Activated naive CD8-positive, alpha-beta T cell (primary cell): ENCODE measurements at regions not wholly inside any gene's neighbourhood (a gene's known extent, or its start where the extent isn't known, plus 50 kb on each side); places are given as distances from the start of the nearest gene placed in this dataset.

Experiments used
- H3K27ac Mint-ChIP-seq: one replicate; pipeline ENCODE4 v1.8.0; 2021; ENCODE audit warnings: mixed read lengths
- H3K27me3 Mint-ChIP-seq: one replicate; pipeline ENCODE4 v1.8.0; 2021; ENCODE audit warnings: mixed read lengths
- H3K36me3 Mint-ChIP-seq: one replicate; pipeline ENCODE4 v1.8.0; 2021; ENCODE audit warnings: mixed read lengths
- H3K4me1 Mint-ChIP-seq: one replicate; pipeline ENCODE4 v1.8.0; 2021; ENCODE audit warnings: low read depth, mixed read lengths
- H3K4me3 Mint-ChIP-seq: one replicate; pipeline ENCODE4 v1.8.0; 2021; ENCODE audit warnings: mild to moderate bottlenecking, mixed read lengths
- H3K9me3 Mint-ChIP-seq: one replicate; pipeline ENCODE4 v1.8.0; 2021; ENCODE audit warnings: low read depth, mixed read lengths

DNA sequence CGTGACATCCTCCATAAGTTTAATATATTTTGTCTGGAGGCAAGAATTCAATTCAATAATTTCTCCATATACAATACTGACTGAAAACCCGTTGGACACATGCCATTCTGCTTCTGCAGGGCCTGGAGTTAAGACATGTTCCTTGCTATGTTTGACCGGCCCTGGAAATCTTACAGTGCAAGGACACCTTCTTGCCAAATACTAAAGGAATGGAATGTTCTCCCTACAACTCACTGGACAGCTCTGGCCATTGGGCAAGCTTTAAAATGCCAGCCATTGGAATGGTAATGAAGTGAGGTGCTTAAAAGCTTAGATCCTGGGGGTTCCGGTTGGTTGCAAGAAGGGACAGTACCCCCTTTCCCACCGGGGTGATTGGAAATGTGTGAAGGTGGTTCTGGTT is 329.8 kb upstream of the PROK2 start:
- H3K4me3 Mint-ChIP-seq, result no peak overlapping the region
- H3K9me3 Mint-ChIP-seq, result no peaks in the 10 kb centered on the region
- no peaks in the 10 kb centered on the region for H3K36me3 Mint-ChIP-seq
- no peaks in the 10 kb centered on the region for H3K4me1 Mint-ChIP-seq
- no peak overlapping the region for H3K27ac Mint-ChIP-seq
- H3K27me3 Mint-ChIP-seq, result no peaks in the 10 kb centered on the region

DNA sequence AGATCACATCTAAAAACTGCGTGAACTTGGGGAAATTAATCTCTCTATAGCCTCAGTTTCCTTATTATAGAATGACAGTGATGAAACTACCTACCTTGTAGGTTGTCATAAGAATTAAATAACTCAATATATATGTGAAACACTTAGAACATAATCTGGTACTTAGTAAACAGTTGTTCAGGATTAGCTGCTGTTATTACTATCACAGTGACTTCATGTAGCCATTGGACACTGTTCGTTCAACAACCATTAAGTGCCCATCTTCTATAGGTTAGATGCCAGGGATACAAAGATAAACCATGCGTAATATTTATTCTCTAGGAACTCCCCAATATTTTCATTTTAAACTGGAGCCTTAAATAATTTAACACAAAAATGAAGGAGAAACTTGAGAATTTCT is 329.0 kb upstream of the PROK2 start:
- H3K36me3 Mint-ChIP-seq, result no peaks in the 10 kb centered on the region
- H3K4me3 Mint-ChIP-seq, result no peak overlapping the region
- H3K27ac Mint-ChIP-seq, result no peak overlapping the region
- H3K27me3 Mint-ChIP-seq, result no peaks in the 10 kb centered on the region
- H3K9me3 Mint-ChIP-seq, result no peaks in the 10 kb centered on the region
- H3K4me1 Mint-ChIP-seq, result no peaks in the 10 kb centered on the region

DNA sequence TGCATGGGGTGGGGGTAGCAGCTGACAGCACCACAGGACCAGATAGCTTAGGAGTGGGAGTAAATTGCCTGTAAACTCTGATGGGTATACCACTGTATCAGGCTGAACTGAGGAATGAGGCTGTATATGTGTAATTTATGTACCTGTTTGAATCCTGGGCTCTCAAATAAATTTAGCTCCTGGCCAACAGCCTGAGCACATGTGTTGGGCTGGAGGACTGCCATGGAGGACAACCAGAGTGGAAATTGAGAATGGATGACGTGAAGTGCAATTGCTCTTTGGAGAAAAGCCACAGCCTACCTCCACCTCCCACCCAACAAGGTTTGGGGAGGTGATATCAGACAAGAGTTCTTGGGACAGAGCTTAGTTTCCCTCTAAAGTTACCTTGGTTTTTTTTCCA is 328.6 kb upstream of the PROK2 start:
- Mint-ChIP-seq H3K27me3 (no peaks in the 10 kb centered on the region), H3K4me1 (no peaks in the 10 kb centered on the region), H3K4me3 (no peak overlapping the region), H3K27ac (no peak overlapping the region), H3K36me3 (no peaks in the 10 kb centered on the region), H3K9me3 (no peaks in the 10 kb centered on the region)

DNA sequence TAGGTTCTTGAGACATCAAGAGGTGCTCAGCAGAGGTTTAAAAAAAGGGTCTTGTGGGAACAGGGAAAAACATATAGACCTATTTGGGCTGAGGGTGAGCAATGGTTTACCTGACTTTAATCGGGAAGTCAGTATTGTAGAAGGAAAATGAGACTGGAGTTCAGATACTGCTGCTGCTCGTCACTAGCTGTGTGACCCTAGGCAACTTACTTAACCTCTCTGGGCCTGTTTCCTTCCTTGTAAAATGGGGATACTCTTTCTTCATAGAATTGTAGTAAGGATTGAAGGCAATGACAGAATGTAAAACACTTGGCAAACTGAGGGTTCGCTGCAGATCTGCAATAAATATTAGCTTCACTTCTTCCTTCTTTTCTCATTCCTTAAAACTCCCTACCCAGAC is 327.5 kb upstream of the PROK2 start:
- Mint-ChIP-seq H3K4me1 (no peaks in the 10 kb centered on the region), H3K27me3 (no peaks in the 10 kb centered on the region)

GRCh38 chr3:72111265-72112205 is 326.6 kb upstream of the PROK2 start:
- no peaks in the 10 kb centered on the region for H3K9me3 Mint-ChIP-seq
- H3K36me3 Mint-ChIP-seq, result no peaks in the 10 kb centered on the region
- H3K4me3 Mint-ChIP-seq, result no peak overlapping the region
- H3K4me1 Mint-ChIP-seq, result no peaks in the 10 kb centered on the region
- H3K27me3 Mint-ChIP-seq, result no peaks in the 10 kb centered on the region
- no peak overlapping the region for H3K27ac Mint-ChIP-seq

More for the DNA sequence above, 327.5 kb upstream of the PROK2 start:
- no peaks in the 10 kb centered on the region for H3K9me3 Mint-ChIP-seq
- H3K4me3 Mint-ChIP-seq, result no peak overlapping the region
- no peaks in the 10 kb centered on the region for H3K36me3 Mint-ChIP-seq
- H3K27ac Mint-ChIP-seq, result no peak overlapping the region

GRCh38 chr3:72109327-72110259 is 324.6 kb upstream of the PROK2 start:
- no peak overlapping the region for H3K27ac Mint-ChIP-seq

GRCh38 chr3:72105306-72105705 is 320.4 kb upstream of the PROK2 start:
- Mint-ChIP-seq H3K27me3 (no peaks in the 10 kb centered on the region), H3K4me1 (peaks cover 14% of the 10 kb centered on the region), H3K36me3 (no peaks in the 10 kb centered on the region), H3K9me3 (no peaks in the 10 kb centered on the region), H3K27ac (no peak overlapping the region), H3K4me3 (no peak overlapping the region)

More at GRCh38 chr3:72109327-72110259, 324.6 kb upstream of the PROK2 start:
- no peaks in the 10 kb centered on the region for H3K9me3 Mint-ChIP-seq
- no peaks in the 10 kb centered on the region for H3K36me3 Mint-ChIP-seq
- no peaks in the 10 kb centered on the region for H3K4me1 Mint-ChIP-seq
- no peaks in the 10 kb centered on the region for H3K27me3 Mint-ChIP-seq
- no peak overlapping the region for H3K4me3 Mint-ChIP-seq

DNA sequence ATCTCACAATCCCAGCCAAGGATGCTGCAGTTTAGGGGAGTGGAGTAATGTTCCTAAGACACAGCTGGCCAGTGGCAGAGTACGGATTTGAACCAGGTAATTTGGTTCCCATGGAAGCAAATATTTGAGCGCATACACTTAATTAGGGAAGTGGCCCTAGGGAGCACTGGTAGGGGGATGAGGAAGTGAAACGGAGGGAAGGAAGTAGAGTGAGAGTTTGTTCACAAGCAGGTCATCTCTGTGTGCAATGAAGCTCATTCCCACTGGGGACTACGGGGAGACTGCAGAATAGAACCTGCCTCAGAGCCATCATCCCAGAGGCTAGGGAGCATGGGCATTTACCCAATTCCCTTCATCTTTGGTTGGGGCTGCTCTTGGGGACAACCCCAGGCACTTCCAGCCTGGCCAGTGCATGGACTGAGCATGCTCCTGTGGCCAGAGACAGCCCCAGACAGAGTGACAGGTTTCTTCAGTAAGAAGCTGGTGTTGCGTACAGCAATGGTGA is 317.2 kb upstream of the PROK2 start:
- Mint-ChIP-seq H3K4me3 (no peak overlapping the region), H3K27ac (no peak overlapping the region), H3K9me3 (no peaks in the 10 kb centered on the region), H3K4me1 (peaks cover 26% of the 10 kb centered on the region), H3K27me3 (no peaks in the 10 kb centered on the region), H3K36me3 (no peaks in the 10 kb centered on the region)

GRCh38 chr3:72101494-72101893 is 316.5 kb upstream of the PROK2 start:
- Mint-ChIP-seq H3K27ac (no peak overlapping the region), H3K36me3 (no peaks in the 10 kb centered on the region), H3K9me3 (no peaks in the 10 kb centered on the region), H3K27me3 (no peaks in the 10 kb centered on the region), H3K4me3 (peak overlapping the region; percentile 84), H3K4me1 (peaks cover 26% of the 10 kb centered on the region)

GRCh38 chr3:72100601-72101187 is 315.7 kb upstream of the PROK2 start:
- Mint-ChIP-seq H3K4me1 (peaks cover 26% of the 10 kb centered on the region), H3K27me3 (no peaks in the 10 kb centered on the region), H3K4me3 (peak overlapping the region; percentile 84), H3K36me3 (no peaks in the 10 kb centered on the region), H3K27ac (peak overlapping the region; percentile 73), H3K9me3 (no peaks in the 10 kb centered on the region)

- H3K9me3 Mint-ChIP-seq, result no peaks in the 10 kb centered on the region
- no peaks in the 10 kb centered on the region for H3K36me3 Mint-ChIP-seq
- H3K4me1 Mint-ChIP-seq, result peaks cover 26% of the 10 kb centered on the region
- H3K27ac Mint-ChIP-seq, result peak overlapping the region; percentile 73
- no peaks in the 10 kb centered on the region for H3K27me3 Mint-ChIP-seq
- peak overlapping the region; percentile 84 for H3K4me3 Mint-ChIP-seq
Measured at GRCh38 chr3:72100080-72100511, 315.1 kb upstream of the PROK2 start.

GRCh38 chr3:72099326-72100079 is 314.6 kb upstream of the PROK2 start:
- H3K27ac Mint-ChIP-seq, result peak overlapping the region; percentile 58
- peaks cover 26% of the 10 kb centered on the region for H3K4me1 Mint-ChIP-seq
- no peaks in the 10 kb centered on the region for H3K27me3 Mint-ChIP-seq
- no peaks in the 10 kb centered on the region for H3K36me3 Mint-ChIP-seq
- H3K9me3 Mint-ChIP-seq, result no peaks in the 10 kb centered on the region
- H3K4me3 Mint-ChIP-seq, result peak overlapping the region; percentile 46

GRCh38 chr3:72097053-72097452 is 312.1 kb upstream of the PROK2 start:
- Mint-ChIP-seq H3K4me1 (peaks cover 26% of the 10 kb centered on the region), H3K27me3 (no peaks in the 10 kb centered on the region), H3K9me3 (no peaks in the 10 kb centered on the region), H3K36me3 (no peaks in the 10 kb centered on the region), H3K27ac (no peak overlapping the region), H3K4me3 (no peak overlapping the region)

DNA sequence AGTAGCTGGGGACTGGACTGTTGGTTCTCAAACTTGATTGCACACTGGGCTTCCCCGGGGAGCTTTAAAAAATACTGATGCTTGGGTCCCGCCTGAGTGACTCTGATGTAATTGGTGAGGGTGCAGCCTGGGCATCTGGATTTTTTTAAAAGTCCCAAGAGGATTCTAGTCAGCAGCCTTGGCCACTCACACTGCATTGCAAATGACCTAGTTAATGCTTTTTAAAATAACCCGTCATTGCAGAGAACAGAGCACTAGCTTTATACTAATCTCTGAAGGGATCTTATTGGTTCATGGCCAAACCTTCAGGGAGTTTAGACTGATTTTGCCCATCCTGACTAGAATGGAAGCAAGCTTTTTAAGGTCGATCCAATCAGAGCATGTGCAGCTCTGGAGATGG is 310.6 kb upstream of the PROK2 start:
- Mint-ChIP-seq H3K9me3 (no peaks in the 10 kb centered on the region), H3K4me3 (no peak overlapping the region), H3K36me3 (no peaks in the 10 kb centered on the region), H3K4me1 (peaks cover 15% of the 10 kb centered on the region), H3K27me3 (no peaks in the 10 kb centered on the region), H3K27ac (no peak overlapping the region)
